BLaER1 treated with 17β-estradiol and CSF1 and Interleukin-3, amounts not matched to agents 10 nM and 100 nM (cell line): ENCODE measurements at regions not wholly inside any gene's neighbourhood (a gene's known extent, or its start where the extent isn't known, plus 50 kb on each side); places are given as distances from the start of the nearest gene placed in this dataset.

Experiments
- H3K27ac ChIP-seq, 11 experiments: shearing (Covaris generic); formaldehyde crosslinking; 2 replicates each; pipeline ENCODE4 v1.8.1; 2022
- H3K27me3 ChIP-seq, 11 experiments: shearing (Covaris generic); formaldehyde crosslinking; 2 replicates each; pipeline ENCODE4 v1.8.1; 2022
- H3K36me3 ChIP-seq, 11 experiments: shearing (Covaris generic); formaldehyde crosslinking; 2 replicates each; pipeline ENCODE4 v1.8.1; 2022
- H3K4me1 ChIP-seq, 10 experiments: shearing (Covaris generic); formaldehyde crosslinking; 2 replicates each; pipeline ENCODE4 v1.8.1; 2022
- H3K4me2 ChIP-seq, 11 experiments: shearing (Covaris generic); formaldehyde crosslinking; 2 replicates each; pipeline ENCODE4 v1.8.1; 2022
- H3K4me3 ChIP-seq, 10 experiments: shearing (Covaris generic); formaldehyde crosslinking; 2 replicates each; pipeline ENCODE4 v1.8.1; 2022
- H3K9ac ChIP-seq, 11 experiments: shearing (Covaris generic); formaldehyde crosslinking; 2 replicates each; pipeline ENCODE4 v1.8.1; 2022
- H3K9me3 ChIP-seq, 11 experiments: shearing (Covaris generic); formaldehyde crosslinking; replicated peaks in 1 of 11; 2 replicates each; pipeline ENCODE4 v1.8.1; 2022
- H4K20me1 ChIP-seq, 11 experiments: shearing (Covaris generic); formaldehyde crosslinking; 2 replicates each; pipeline ENCODE4 v1.8.1; 2022
- Cebpa-rat ChIP-seq, 11 experiments: shearing (Covaris generic); IDR thresholded peaks; 2 replicates each; pipeline ENCODE4 v1.8.1; 2022

DNA sequence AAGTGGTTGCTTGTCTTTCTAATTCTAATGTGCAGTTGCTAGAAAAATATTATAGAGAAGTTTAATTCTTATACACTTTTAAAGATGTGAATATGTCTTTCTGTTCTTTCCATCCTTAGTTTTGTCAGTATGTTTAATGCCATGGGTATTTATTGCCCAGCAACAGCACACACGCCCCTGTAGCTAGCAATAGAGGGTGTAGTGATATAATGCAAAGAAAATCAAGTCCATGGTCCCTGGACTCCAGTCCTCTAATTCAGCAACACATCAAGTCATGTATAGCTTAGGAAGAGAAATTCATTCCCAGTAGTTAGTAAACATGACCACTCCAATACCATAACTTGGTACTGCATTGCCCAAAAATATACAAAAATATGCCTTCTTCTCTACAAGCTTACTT is 292.4 kb upstream of the NR2F2 start:
- Histone ChIP-seq H3K9me3 (no peaks in the 10 kb centered on the region), H3K4me1 (peaks cover 13 to 43% (median 35%) of the 10 kb centered on the region in 10 experiments), H4K20me1 (no peaks in the 10 kb centered on the region; a peak in 1 of 22 replicates), H3K27me3 (peaks cover 28 to 84% (median 49%) of the 10 kb centered on the region in 11 experiments), H3K4me2 (peak overlapping the region in 2 of 11 experiments; percentile 1 to 63; a peak in 1 of 22 replicates), H3K27ac (no peak overlapping the region), H3K36me3 (no peaks in the 10 kb centered on the region), H3K9ac (no peak overlapping the region), H3K4me3 (no peak overlapping the region)
- TF ChIP-seq Cebpa-rat (IDR thresholded peaks at IDR 0.05), result no peak

GRCh38 chr15:96038650-96039049 is 291.9 kb upstream of the NR2F2 start:
- Histone ChIP-seq H3K4me1 (peaks cover 18 to 49% (median 40%) of the 10 kb centered on the region in 10 experiments), H3K4me2 (peak overlapping the region in 2 of 11 experiments; percentile 1 to 7; a peak in 2 of 22 replicates), H3K27me3 (peaks cover 28 to 80% (median 49%) of the 10 kb centered on the region in 11 experiments), H3K4me3 (no peak overlapping the region), H3K9ac (no peak overlapping the region), H4K20me1 (no peaks in the 10 kb centered on the region; a peak in 1 of 22 replicates), H3K9me3 (peaks cover 0 to 5% (median 0%) of the 10 kb centered on the region in 11 experiments; a peak in 2 of 22 replicates), H3K27ac (no peak overlapping the region), H3K36me3 (no peaks in the 10 kb centered on the region)
- no peak for TF ChIP-seq Cebpa-rat (IDR thresholded peaks at IDR 0.05)

DNA sequence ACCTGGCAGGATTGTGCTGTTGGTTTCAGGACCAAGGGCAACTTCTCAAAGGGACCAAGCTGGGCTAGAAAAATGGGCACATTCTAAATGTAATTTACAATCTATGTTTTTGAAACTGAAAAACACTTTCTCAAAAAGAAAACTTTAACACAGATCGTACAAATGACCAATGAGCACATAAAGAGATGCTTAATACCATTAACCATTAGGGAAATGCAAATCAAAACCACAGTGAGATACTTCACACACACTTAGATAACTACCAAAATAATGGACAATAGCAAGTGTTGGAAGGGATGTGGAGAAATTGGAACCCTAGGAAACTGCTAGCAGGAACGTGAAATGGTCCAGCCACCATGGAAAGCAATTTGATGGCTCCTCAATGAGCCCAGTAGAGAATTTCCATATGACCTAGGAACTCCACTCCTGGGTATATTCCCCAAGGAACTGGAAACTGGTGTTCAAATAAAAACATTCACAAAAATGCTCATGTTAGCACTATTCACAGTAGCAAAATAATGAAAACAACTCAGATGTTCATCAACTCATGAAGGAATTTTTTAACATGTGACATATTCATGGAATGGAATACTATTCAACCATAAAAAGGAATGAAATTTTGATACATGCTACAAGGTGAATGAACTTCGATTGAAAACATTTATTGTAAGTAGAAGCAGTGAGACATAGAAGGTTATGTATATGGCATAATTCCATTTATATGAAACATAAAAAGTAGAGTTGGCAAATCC is 288.3 kb upstream of the NR2F2 start:
- TF ChIP-seq Cebpa-rat (IDR thresholded peaks at IDR 0.05), result no peak
- no peaks in the 10 kb centered on the region; a peak in 1 of 22 replicates for H4K20me1 ChIP-seq
- peak overlapping the region; percentile 34 to 88 (median 67) for H3K4me2 ChIP-seq
- peak overlapping the region in 1 of 11 experiments; percentile 23; a peak in 2 of 22 replicates for H3K9ac ChIP-seq
- H3K27me3 ChIP-seq, result peaks cover 19 to 49% (median 28%) of the 10 kb centered on the region in 11 experiments
- no peaks in the 10 kb centered on the region for H3K36me3 ChIP-seq
- H3K27ac ChIP-seq, result peak overlapping the region in 3 of 11 experiments; percentile 19 to 53 (median 38); a peak in 3 of 22 replicates
- peaks cover 0 to 9% (median 0%) of the 10 kb centered on the region in 11 experiments; a peak in 2 of 22 replicates for H3K9me3 ChIP-seq
- no peak overlapping the region for H3K4me3 ChIP-seq
- H3K4me1 ChIP-seq, result peaks cover 31 to 70% (median 44%) of the 10 kb centered on the region in 10 experiments

DNA sequence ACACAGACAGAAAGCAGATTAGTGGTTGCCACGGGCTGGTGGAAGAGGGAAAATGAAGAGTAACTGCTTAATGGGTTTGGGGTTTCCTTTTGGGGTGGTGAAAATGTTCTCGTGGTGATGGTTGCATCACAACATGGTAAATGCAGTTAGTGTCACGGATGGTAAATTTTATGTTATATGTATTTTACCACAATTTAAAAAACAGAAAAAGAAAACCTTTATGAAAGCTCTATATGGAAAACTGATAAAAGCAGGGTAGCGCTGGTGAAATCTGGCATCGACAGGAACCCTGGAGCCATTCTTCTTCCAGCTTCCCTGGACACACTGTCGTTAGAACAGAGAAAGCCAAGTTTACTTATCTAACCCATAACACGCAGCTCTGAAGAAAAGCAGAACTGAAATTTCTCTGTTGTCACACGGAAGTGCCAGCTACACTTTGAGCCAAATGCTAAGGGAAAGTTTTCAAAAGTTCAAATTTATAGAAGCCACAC is 287.7 kb upstream of the NR2F2 start:
- Histone ChIP-seq H3K27ac (peak overlapping the region in 7 of 11 experiments; percentile 22 to 53 (median 38); a peak in 8 of 22 replicates), H3K4me1 (peaks cover 36 to 70% (median 44%) of the 10 kb centered on the region in 10 experiments), H3K4me3 (0 out of 20 replicates have a peak overlapping the region, but pooled peaks of 1 of the 10 experiments have one; percentile 21), H4K20me1 (no peaks in the 10 kb centered on the region; a peak in 1 of 22 replicates), H3K36me3 (no peaks in the 10 kb centered on the region), H3K4me2 (peak overlapping the region; percentile 34 to 88 (median 67)), H3K9me3 (peaks cover 0 to 9% (median 0%) of the 10 kb centered on the region in 11 experiments; a peak in 2 of 22 replicates), H3K9ac (peak overlapping the region in 2 of 11 experiments; percentile 19 to 23; a peak in 2 of 22 replicates), H3K27me3 (peaks cover 15 to 42% (median 22%) of the 10 kb centered on the region in 11 experiments)
- peak in 8 of 11 experiments; percentile 13 to 84 (median 50); a peak in 9 of 22 replicates for TF ChIP-seq Cebpa-rat (IDR thresholded peaks at IDR 0.05)

- Histone ChIP-seq H3K9me3 (peaks cover 0 to 9% (median 0%) of the 10 kb centered on the region in 11 experiments; a peak in 2 of 22 replicates), H3K4me1 (peaks cover 36 to 69% (median 42%) of the 10 kb centered on the region in 10 experiments), H3K4me3 (no peak overlapping the region), H3K4me2 (peak overlapping the region; percentile 34 to 88 (median 67); a peak in 21 of 22 replicates), H3K27me3 (peaks cover 6 to 38% (median 13%) of the 10 kb centered on the region in 11 experiments; a peak in 21 of 22 replicates), H4K20me1 (no peaks in the 10 kb centered on the region), H3K9ac (no peak overlapping the region), H3K27ac (peak overlapping the region in 4 of 11 experiments; percentile 28 to 53 (median 40); a peak in 6 of 22 replicates), H3K36me3 (no peaks in the 10 kb centered on the region)
- TF ChIP-seq Cebpa-rat (IDR thresholded peaks at IDR 0.05), result no peak
Measured at GRCh38 chr15:96043591-96044171, 286.8 kb upstream of the NR2F2 start.

GRCh38 chr15:96046620-96047240 is 283.8 kb upstream of the NR2F2 start:
- Histone ChIP-seq H4K20me1 (no peaks in the 10 kb centered on the region), H3K4me2 (peak overlapping the region; percentile 39 to 74 (median 56)), H3K9ac (no peak overlapping the region), H3K9me3 (peaks cover 0 to 9% (median 0%) of the 10 kb centered on the region in 11 experiments; a peak in 2 of 22 replicates), H3K27me3 (peaks cover 0 to 18% (median 0%) of the 10 kb centered on the region in 11 experiments; a peak in 5 of 22 replicates), H3K4me3 (no peak overlapping the region), H3K4me1 (peaks cover 35 to 69% (median 40%) of the 10 kb centered on the region in 10 experiments), H3K36me3 (no peaks in the 10 kb centered on the region), H3K27ac (peak overlapping the region in 1 of 11 experiments; percentile 2; a peak in 1 of 22 replicates)
- no peak for TF ChIP-seq Cebpa-rat (IDR thresholded peaks at IDR 0.05)

DNA sequence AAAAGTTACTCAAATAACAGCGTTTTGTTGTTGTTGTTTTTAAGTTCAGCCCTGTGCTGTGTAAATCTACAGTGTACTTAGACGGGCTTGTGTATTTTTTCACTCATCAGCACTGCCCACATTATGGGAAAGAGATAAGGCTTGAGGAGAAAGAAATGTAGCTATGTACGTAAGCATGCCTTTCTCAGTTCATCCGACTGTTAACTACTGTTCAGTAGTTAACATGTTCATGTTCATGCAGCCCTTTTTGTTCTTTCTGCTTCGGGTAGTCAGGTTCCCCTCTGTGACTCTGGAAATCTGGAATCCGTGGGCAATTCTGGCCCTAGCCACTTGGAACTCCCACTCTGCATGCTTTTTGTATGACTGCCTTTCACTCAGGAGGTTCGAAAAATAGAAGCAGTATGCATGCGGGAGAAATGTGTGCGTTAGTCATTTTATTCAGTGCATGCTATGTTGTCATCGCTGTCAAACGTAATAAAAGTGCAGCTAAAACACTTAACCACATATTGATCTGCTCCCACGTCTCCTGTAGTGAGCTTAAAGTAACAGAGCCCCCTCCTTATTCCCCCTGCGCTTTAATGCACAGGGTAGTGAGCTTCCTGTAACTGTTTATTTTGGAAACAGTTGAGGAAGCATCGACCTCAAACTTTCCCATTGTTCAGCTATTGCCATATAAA is 283.1 kb upstream of the NR2F2 start:
- H3K4me2 ChIP-seq, result peak overlapping the region; percentile 39 to 74 (median 56)
- no peak overlapping the region for H3K4me3 ChIP-seq
- H4K20me1 ChIP-seq, result no peaks in the 10 kb centered on the region
- no peaks in the 10 kb centered on the region for H3K36me3 ChIP-seq
- H3K9ac ChIP-seq, result no peak overlapping the region; a peak in 1 of 22 replicates
- peak overlapping the region in 1 of 11 experiments; percentile 2; a peak in 1 of 22 replicates for H3K27ac ChIP-seq
- TF ChIP-seq Cebpa-rat (IDR thresholded peaks at IDR 0.05), result no peak
- H3K27me3 ChIP-seq, result peaks cover 0 to 16% (median 0%) of the 10 kb centered on the region in 11 experiments; a peak in 3 of 22 replicates
- peaks cover 0 to 9% (median 0%) of the 10 kb centered on the region in 11 experiments; a peak in 2 of 22 replicates for H3K9me3 ChIP-seq
- peaks cover 28 to 63% (median 33%) of the 10 kb centered on the region in 10 experiments for H3K4me1 ChIP-seq

GRCh38 chr15:96049323-96049722 is 281.2 kb upstream of the NR2F2 start:
- no peak overlapping the region for H3K27ac ChIP-seq
- peaks cover 0 to 33% (median 5%) of the 10 kb centered on the region in 11 experiments; a peak in 8 of 22 replicates for H3K27me3 ChIP-seq
- H3K36me3 ChIP-seq, result no peaks in the 10 kb centered on the region
- peaks cover 0 to 6% (median 0%) of the 10 kb centered on the region in 11 experiments; a peak in 4 of 22 replicates for H3K9me3 ChIP-seq
- no peaks in the 10 kb centered on the region; a peak in 1 of 22 replicates for H4K20me1 ChIP-seq
- H3K4me2 ChIP-seq, result peak overlapping the region in 1 of 11 experiments; percentile 17; a peak in 1 of 22 replicates
- H3K4me1 ChIP-seq, result peaks cover 15 to 55% (median 17%) of the 10 kb centered on the region in 10 experiments
- TF ChIP-seq Cebpa-rat (IDR thresholded peaks at IDR 0.05), result no peak
- no peak overlapping the region for H3K9ac ChIP-seq
- no peak overlapping the region for H3K4me3 ChIP-seq
